Endodermal cell (in vitro differentiated cells): ENCODE measurements at regions not wholly inside any gene's neighbourhood (a gene's known extent, or its start where the extent isn't known, plus 50 kb on each side); places are given as distances from the start of the nearest gene placed in this dataset.

Experiments
- DNase-seq: peaks from one replicate; pipeline ENCODE4 v3.0.0-alpha.2; 2017
- H3K27ac ChIP-seq: 2 replicates; pipeline ENCODE4 v1.5.1; 2013; ENCODE audit warnings: mild to moderate bottlenecking, low read depth, low read length, moderate library complexity
- H3K27me3 ChIP-seq: 2 replicates; pipeline ENCODE4 v1.6.1; 2013; ENCODE audit warnings: mild to moderate bottlenecking, low read length, moderate library complexity; ENCODE audit not compliant: insufficient read depth, control insufficient read depth, poor library complexity, severe bottlenecking
- H3K36me3 ChIP-seq: 2 replicates; pipeline ENCODE4 v1.7.0; 2013; ENCODE audit warnings: mild to moderate bottlenecking, low read length, moderate library complexity; ENCODE audit not compliant: control insufficient read depth, insufficient read depth
- H3K4me1 ChIP-seq: one replicate; pipeline ENCODE4 v1.7.0; 2013; ENCODE audit warnings: low read length; ENCODE audit not compliant: control insufficient read depth, insufficient read depth
- H3K4me3 ChIP-seq: 2 replicates; pipeline ENCODE4 v1.5.1; 2013; ENCODE audit warnings: mild to moderate bottlenecking, low read length, moderate library complexity
- H3K9ac ChIP-seq: 2 replicates; pipeline ENCODE4 v1.6.1; 2013; ENCODE audit warnings: mild to moderate bottlenecking, low read length, moderate library complexity; ENCODE audit not compliant: poor library complexity, severe bottlenecking; ENCODE audit errors: extremely low read depth
- H3K9me3 ChIP-seq: 2 replicates; pipeline ENCODE4 v1.6.1; 2013; ENCODE audit warnings: mild to moderate bottlenecking, low read length, moderate library complexity; ENCODE audit not compliant: control insufficient read depth
- H3K27ac Mint-ChIP-seq: 2 replicates; pipeline ENCODE4 v1.8.0; 2020; ENCODE audit warnings: mixed read lengths
- H3K27me3 Mint-ChIP-seq: 2 replicates; pipeline ENCODE4 v1.8.0; 2021; ENCODE audit warnings: mild to moderate bottlenecking, mixed read lengths; ENCODE audit not compliant: insufficient read depth
- H3K36me3 Mint-ChIP-seq: 2 replicates; pipeline ENCODE4 v1.8.0; 2020; ENCODE audit warnings: low read depth, mixed read lengths
- H3K4me1 Mint-ChIP-seq: 2 replicates; pipeline ENCODE4 v1.8.0; 2020; ENCODE audit warnings: mixed read lengths
- H3K4me3 Mint-ChIP-seq: 2 replicates; pipeline ENCODE4 v1.8.0; 2020; ENCODE audit warnings: mild to moderate bottlenecking, moderate library complexity, mixed read lengths
- H3K9me3 Mint-ChIP-seq: 2 replicates; pipeline ENCODE4 v1.8.0; 2020; ENCODE audit warnings: mild to moderate bottlenecking, mixed read lengths
- CTCF ChIP-seq: fragments of 200-600 bp; sonication (generic); conservative IDR thresholded peaks from 2 replicates; pipeline ENCODE4 v1.5.0; 2021; ENCODE audit warnings: antibody characterized with exemption, mild to moderate bottlenecking
- WGBS, 2 experiments: methylation state at CpG; one replicate each; pipeline versions ENCODE4 v1.1.5 to v1.1.7; 2013; ENCODE audit warnings: missing lambda C conversion rate in 2 of 2, mixed read lengths in 1 of 2; ENCODE audit not compliant: insufficient coverage in 1 of 2, insufficient read length in 1 of 2; 5-methylcytosine and 5-hydroxymethylcytosine counted together

DNA sequence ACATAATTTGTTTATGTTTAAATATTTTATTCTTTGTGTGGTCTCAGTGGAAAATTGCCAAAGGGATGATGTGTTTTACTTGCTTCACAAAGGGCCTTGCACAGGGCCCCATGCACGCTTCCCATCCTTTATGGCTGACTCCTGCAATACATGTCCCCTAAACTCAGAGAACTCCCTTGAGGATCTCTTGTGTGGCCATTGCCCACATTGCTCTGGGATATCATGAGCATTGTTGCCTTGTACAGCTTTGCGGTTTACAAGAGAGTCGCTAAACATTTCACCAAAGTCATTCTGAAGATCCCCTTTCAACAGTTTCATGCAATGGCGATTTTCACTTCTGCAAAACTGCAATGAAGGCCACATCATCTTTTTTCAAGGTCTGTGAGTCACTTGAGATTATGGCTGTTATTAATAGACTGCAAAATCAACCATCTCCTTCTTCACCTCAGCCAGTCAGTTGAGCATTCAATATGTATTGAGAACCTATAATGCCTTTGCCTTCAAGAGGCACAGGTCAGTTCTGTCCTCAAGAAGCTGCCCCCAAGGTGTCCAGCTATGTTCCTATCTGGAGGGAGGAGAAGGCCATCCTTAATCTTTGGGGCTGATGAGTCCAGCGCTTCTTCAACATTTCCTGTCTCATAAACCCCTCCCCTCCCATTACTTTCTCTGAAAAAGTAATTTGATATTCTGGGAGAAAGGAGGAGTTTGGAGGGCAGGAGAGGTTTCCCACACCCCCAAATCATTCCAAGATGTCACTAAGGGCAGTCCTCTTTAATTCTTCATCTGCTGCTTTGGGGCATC lies 108.1 kb downstream of the CCDC71L start:
- no peak overlapping the region for H3K27ac Mint-ChIP-seq
- WGBS, 2 experiments = 88 to 97% methylated on average over 2 to 4 of the region's 5 CpGs

GRCh38 chr7:106551936-106552335 lies 109.0 kb downstream of the CCDC71L start:
- 100% methylated on average over 1 of the region's 1 CpG for whole genome bisulfite sequencing, 2 experiments
- Histone ChIP-seq H3K27ac (no peak overlapping the region), H3K9me3 (no peaks in the 10 kb centered on the region), H3K36me3 (no peaks in the 10 kb centered on the region), H3K4me1 (no peaks in the 10 kb centered on the region), H3K4me3 (no peak overlapping the region), H3K9ac (no peak overlapping the region), H3K27me3 (no peaks in the 10 kb centered on the region)
- DNase-seq = no peak
- TF ChIP-seq CTCF = no peak
- Mint-ChIP-seq H3K27ac (no peak overlapping the region), H3K36me3 (no peaks in the 10 kb centered on the region), H3K4me3 (no peak overlapping the region), H3K4me1 (no peaks in the 10 kb centered on the region), H3K27me3 (peaks cover 3% of the 10 kb centered on the region), H3K9me3 (peaks cover 8% of the 10 kb centered on the region)

More for the DNA sequence above, 108.1 kb downstream of the CCDC71L start:
- Mint-ChIP-seq H3K4me3 (no peak overlapping the region), H3K27me3 (peaks cover 3% of the 10 kb centered on the region), H3K9me3 (peaks cover 8% of the 10 kb centered on the region), H3K36me3 (no peaks in the 10 kb centered on the region), H3K4me1 (no peaks in the 10 kb centered on the region)
- no peak overlapping the region for H3K9ac ChIP-seq
- no peak for DNase-seq
- no peaks in the 10 kb centered on the region for H3K36me3 ChIP-seq
- no peak overlapping the region for H3K4me3 ChIP-seq
- TF ChIP-seq CTCF = no peak
- H3K27me3 ChIP-seq = no peaks in the 10 kb centered on the region
- H3K27ac ChIP-seq = no peak overlapping the region
- no peaks in the 10 kb centered on the region for H3K4me1 ChIP-seq
- H3K9me3 ChIP-seq = no peaks in the 10 kb centered on the region

DNA sequence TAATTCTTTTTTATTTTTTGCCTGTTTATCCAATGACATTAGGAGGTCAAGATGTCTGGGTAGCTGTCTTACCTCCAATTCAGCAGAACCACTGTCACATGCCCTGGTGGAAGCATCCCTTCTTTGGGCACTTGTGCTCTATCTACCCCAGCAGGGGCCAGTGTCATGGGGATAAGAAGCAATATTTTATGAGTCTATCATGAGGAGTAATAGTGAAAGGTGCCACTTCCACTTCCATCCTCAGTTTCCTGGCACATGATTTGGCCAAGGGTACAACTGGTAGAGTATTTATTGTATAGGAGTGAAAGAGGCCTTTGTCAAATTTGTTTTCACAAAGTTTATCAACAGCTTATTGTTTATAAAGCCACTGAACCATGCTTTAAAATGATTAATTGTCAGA lies 112.5 kb downstream of the CCDC71L start:
- Histone ChIP-seq H3K9ac (no peak overlapping the region), H3K4me1 (no peaks in the 10 kb centered on the region), H3K9me3 (no peaks in the 10 kb centered on the region), H3K27ac (no peak overlapping the region), H3K4me3 (no peak overlapping the region), H3K36me3 (no peaks in the 10 kb centered on the region), H3K27me3 (no peaks in the 10 kb centered on the region)
- no peaks in the 10 kb centered on the region for H3K4me1 Mint-ChIP-seq
- no peaks in the 10 kb centered on the region for H3K36me3 Mint-ChIP-seq
- no peak for TF ChIP-seq CTCF
- H3K27me3 Mint-ChIP-seq = no peaks in the 10 kb centered on the region
- no peaks in the 10 kb centered on the region for H3K9me3 Mint-ChIP-seq
- H3K4me3 Mint-ChIP-seq = no peak overlapping the region
- no peak for DNase-seq
- H3K27ac Mint-ChIP-seq = no peak overlapping the region
